NCI-H1048 (cell line): ENCODE measurements at regions not wholly inside any gene's neighbourhood (a gene's known extent, or its start where the extent isn't known, plus 50 kb on each side); places are given as distances from the start of the nearest gene placed in this dataset.

Experiments used
- DNase-seq: peaks from one replicate; lab custom pipeline; 2025; lab: John Stamatoyannopoulos, UW

GRCh38 chr5:39506211-39506610, 81.4 kb upstream of the DAB2 start:
- no peak for DNase-seq

GRCh38 chr5:39505791-39506190, 81.0 kb upstream of the DAB2 start:
- no peak for DNase-seq

DNA sequence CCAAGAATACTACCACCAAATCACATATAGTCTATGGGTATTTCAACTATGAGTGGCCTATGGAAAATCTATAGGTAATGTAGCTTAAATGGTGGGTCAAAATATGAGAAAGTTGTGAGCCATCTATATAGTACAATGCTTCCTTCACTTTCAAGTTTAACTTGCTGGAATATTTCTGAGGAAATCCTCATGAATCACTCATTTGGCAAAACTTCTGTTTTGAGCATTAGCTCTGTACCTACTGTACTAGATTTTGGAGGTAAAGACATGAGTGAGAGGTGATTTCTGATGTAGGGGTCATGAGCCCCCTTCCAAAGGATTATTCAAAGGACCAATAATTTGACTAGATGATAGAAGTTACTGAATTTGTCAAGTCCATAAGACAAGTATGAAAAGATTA, 80.6 kb upstream of the DAB2 start:
- no peak for DNase-seq

DNA sequence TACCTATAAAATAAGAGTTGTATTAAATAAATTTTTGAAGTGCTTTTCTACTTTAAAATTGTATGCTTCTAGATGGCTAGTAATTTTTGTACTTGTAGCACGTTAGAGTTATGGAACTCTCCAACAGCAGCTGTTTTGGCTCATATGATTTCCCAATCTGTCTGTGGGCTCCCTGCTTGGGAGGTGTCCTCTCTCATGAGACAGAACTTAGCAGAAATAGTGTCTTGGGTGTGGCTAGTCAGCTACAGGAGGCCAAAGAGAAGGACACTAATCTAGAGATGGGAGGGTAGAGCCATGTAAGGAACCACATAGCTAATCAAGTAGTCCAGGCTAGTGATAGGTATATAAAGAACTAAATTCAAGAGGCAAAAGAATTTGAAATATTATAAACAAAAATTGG, 78.4 kb upstream of the DAB2 start:
- no peak for DNase-seq

GRCh38 chr5:39502704-39503103, 77.9 kb upstream of the DAB2 start:
- DNase-seq: no peak

DNA sequence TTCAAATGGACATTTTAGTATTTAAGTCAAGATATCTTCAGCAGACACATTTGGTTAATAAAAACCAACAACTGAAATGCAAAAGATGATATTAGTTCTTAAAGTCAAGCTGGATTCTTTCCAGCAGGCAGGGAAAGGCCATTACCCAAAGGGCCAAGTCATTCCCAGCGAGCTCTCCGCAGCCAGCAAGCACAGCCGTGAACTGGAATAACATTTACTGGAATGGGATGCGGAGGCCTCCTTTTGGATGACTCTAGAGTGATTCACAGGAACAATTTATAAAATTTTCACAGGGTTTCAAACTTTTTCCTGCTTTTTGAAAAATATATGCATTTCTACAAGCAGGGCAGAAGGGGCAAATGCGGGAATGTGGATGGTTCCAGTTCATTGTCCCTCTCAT, 76.6 kb upstream of the DAB2 start:
- no peak for DNase-seq

DNA sequence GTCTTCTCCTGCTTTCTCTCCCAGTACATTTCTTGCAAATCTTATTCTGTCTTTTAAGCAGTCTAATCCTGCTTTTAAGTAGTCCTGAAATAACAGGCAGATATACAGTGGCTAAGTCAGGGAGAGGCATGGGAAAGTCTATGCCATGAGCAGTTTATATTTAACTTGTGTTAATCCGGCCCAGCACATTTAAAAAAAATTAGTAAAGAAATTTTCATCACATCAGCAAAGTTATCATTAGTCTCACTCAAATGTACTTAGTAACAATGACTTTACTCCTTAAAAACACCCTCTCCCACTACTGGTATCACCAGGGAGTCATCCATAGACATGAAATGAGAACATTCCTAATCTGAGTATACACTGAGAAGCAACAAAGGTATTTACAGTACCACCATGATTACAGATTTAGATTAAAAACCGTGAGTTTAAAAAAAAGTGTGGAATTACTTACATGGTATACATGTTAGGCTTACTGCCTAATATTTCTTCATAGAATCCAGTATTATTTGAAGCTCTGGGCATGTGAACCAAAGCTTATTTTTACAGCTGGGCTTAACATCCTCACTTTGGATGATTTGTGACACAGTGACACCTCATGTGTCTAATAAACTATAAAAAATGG, 75.9 kb upstream of the DAB2 start:
- no peak for DNase-seq

GRCh38 chr5:39498278-39498952, 73.6 kb upstream of the DAB2 start:
- no peak for DNase-seq

- DNase-seq: no peak
Measured at GRCh38 chr5:39497322-39497721, 72.5 kb upstream of the DAB2 start.

DNA sequence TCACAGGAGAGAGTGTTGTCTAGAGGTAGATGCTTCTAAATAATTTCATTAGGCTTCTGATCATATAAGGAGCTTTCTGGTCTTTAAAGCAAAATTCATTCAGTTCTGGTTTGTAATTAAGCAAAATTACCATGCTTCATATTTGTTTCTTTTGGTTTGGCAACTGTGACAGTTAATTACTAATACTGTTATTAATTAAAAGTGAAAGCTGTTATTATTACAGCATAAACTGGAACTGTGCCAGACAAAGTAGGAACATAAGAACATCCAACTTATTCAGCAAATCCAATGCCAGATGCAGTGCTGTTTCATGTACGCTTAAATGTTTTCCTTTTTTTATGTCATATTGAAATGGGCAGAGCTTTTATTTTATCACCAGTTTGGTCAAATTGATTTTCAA, 70.4 kb upstream of the DAB2 start:
- DNase-seq: no peak

- DNase-seq: no peak
Measured at GRCh38 chr5:39494534-39494933, 69.8 kb upstream of the DAB2 start.

- no peak for DNase-seq
Measured at GRCh38 chr5:39494107-39494510, 69.3 kb upstream of the DAB2 start.

DNA sequence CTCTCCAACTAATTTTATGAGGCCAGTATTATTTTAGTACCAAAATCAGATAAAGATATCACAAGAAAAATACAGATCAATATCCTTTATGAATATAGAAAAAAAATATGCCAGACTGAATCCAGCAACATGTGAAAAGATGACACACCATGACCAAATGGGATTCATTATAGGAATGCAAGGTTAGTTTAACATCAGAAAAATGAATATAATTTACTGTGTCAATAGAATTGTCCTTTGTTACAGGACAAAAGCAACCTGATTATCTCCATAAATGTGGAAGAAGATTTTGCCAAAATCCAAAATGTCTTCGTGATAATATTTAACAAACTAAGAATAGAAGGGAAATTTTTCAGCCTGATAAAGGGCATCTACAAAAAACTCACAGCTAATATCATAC, 66.4 kb upstream of the DAB2 start:
- DNase-seq: no peak

GRCh38 chr5:39489263-39489662, 64.5 kb upstream of the DAB2 start:
- no peak for DNase-seq

DNA sequence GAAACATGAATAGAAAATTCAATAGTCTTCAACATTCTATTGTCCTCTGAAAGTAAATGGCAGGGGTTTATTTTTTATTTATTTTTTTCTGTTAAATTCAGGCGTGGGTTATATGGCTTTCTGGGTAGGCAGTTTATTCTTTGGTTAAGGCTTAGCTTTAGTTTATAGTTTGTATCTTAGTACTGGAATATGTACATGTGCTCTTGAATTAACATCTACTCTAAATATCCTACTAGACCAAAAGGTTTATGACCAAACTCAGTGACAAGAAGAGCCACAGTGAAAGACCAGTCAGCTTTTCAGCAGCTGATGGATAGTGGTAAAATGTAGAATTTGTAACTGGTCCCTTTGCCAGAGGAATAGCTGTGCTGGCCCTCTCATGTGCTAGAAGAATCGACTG, 62.0 kb upstream of the DAB2 start:
- no peak for DNase-seq

GRCh38 chr5:39486361-39486760, 61.6 kb upstream of the DAB2 start:
- DNase-seq: no peak

DNA sequence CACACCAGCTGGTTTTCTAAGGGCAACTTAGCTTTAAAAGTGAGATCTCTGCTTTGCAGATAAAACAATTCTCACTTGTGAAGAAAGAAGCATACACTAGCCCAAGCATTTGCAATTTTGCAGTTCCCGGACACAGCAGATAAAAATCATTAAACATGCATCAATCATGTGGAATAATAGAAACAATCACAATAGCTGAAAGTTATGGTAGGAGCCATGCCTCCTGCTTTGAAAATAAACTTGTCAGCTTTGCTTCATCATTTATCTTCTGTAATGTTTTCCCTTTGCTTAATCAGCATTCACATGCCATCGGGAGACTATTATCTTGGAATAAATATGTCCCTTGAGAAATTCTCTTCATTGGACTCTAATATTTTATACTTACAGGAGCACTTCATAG, 60.3 kb upstream of the DAB2 start:
- no peak for DNase-seq

- no peak for DNase-seq
Measured at GRCh38 chr5:39484673-39485072, 59.9 kb upstream of the DAB2 start.

GRCh38 chr5:39482098-39482497, 57.3 kb upstream of the DAB2 start:
- no peak for DNase-seq

- no peak for DNase-seq
Measured at GRCh38 chr5:39479537-39479936, 54.8 kb upstream of the DAB2 start.

GRCh38 chr5:39478863-39479262, 54.1 kb upstream of the DAB2 start:
- DNase-seq: no peak

GRCh38 chr5:39476843-39477220, 52.1 kb upstream of the DAB2 start:
- DNase-seq: no peak

- no peak for DNase-seq
Measured at GRCh38 chr5:39475881-39476842, 51.4 kb upstream of the DAB2 start.
